ENCODE measurements at regions not wholly inside any gene's neighbourhood (a gene's known extent, or its start where the extent isn't known, plus 50 kb on each side); places are given as distances from the start of the nearest gene placed in this dataset.

GRCh38 chr5:3359642-3360041 is 236.0 kb upstream of the IRX1 start:
- peak; percentile 11 for DNase-seq

- no peak for DNase-seq
These were observed 238.3 kb upstream of the IRX1 start for GRCh38 chr5:3357291-3357690.

- DNase-seq, result no peak
These were observed 239.6 kb upstream of the IRX1 start for GRCh38 chr5:3356016-3356415.

GRCh38 chr5:3355126-3355525 is 240.5 kb upstream of the IRX1 start:
- DNase-seq, result no peak

GRCh38 chr5:3354606-3355005 is 241.0 kb upstream of the IRX1 start:
- DNase-seq, result no peak

GRCh38 chr5:3353561-3353960 is 242.1 kb upstream of the IRX1 start:
- peak; percentile 24 for DNase-seq

- DNase-seq, result peak; percentile 5
These were observed 242.9 kb upstream of the IRX1 start for GRCh38 chr5:3352711-3353110.

- peak; percentile 41 for DNase-seq
These were observed 243.8 kb upstream of the IRX1 start for GRCh38 chr5:3351581-3352442.

- DNase-seq, result peak; percentile 19
These were observed 244.9 kb upstream of the IRX1 start for GRCh38 chr5:3350781-3351180.

- peak; percentile 7 for DNase-seq
These were observed 245.7 kb upstream of the IRX1 start for GRCh38 chr5:3349704-3350565.

- DNase-seq, result peak; percentile 26
These were observed 246.8 kb upstream of the IRX1 start for GRCh38 chr5:3348576-3349535.

- peak; percentile 9 for DNase-seq
These were observed 247.9 kb upstream of the IRX1 start for GRCh38 chr5:3347741-3348140.

GRCh38 chr5:3346111-3346820 is 249.4 kb upstream of the IRX1 start:
- no peak for DNase-seq

GRCh38 chr5:3345195-3345594 is 250.4 kb upstream of the IRX1 start:
- DNase-seq, result no peak

- no peak for DNase-seq
These were observed 251.0 kb upstream of the IRX1 start for GRCh38 chr5:3344671-3345070.

- no peak for DNase-seq
These were observed 251.7 kb upstream of the IRX1 start for GRCh38 chr5:3343911-3344310.

- no peak for DNase-seq
These were observed 252.4 kb upstream of the IRX1 start for GRCh38 chr5:3343211-3343610.

- no peak for DNase-seq
These were observed 253.1 kb upstream of the IRX1 start for GRCh38 chr5:3342271-3343100.

GRCh38 chr5:3341446-3342240 is 254.0 kb upstream of the IRX1 start:
- DNase-seq, result no peak

GRCh38 chr5:3340471-3340870 is 255.2 kb upstream of the IRX1 start:
- DNase-seq, result no peak
